ENCODE measurements at regions not wholly inside any gene's neighbourhood (a gene's known extent, or its start where the extent isn't known, plus 50 kb on each side); places are given as distances from the start of the nearest gene placed in this dataset.

DNA sequence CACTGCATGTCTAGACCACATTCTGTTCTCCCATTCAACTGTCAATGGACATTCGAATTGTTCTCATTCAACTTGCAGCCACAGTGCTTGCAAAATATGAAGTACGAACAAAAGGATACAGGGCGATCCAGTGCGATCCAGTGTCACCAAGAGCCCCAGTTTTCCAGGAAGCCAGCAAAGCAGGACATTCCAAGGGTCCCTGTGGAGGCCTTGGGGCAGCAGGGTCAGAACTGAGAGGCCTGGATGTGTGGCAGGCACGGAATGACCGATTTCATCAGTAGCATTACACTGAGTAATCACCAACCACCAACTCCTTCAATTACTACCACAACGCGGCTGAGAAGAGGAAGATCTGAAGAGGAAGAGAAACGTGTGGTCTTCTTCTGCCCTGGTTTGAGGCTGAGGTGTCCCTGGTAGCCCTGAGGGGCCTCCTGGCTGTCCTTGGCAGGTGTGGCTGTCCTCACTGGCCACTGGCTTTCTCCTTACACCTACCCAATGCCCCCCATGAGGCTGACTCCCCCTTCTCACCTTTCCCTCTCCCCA is 172.7 kb upstream of the FHL2 start:
- TF ChIP-seq, protein P1, sequence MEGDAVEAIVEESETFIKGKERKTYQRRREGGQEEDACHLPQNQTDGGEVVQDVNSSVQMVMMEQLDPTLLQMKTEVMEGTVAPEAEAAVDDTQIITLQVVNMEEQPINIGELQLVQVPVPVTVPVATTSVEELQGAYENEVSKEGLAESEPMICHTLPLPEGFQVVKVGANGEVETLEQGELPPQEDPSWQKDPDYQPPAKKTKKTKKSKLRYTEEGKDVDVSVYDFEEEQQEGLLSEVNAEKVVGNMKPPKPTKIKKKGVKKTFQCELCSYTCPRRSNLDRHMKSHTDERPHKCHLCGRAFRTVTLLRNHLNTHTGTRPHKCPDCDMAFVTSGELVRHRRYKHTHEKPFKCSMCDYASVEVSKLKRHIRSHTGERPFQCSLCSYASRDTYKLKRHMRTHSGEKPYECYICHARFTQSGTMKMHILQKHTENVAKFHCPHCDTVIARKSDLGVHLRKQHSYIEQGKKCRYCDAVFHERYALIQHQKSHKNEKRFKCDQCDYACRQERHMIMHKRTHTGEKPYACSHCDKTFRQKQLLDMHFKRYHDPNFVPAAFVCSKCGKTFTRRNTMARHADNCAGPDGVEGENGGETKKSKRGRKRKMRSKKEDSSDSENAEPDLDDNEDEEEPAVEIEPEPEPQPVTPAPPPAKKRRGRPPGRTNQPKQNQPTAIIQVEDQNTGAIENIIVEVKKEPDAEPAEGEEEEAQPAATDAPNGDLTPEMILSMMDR (tag by site-specific recombination; IDR thresholded peaks at IDR 0.05) = no peak
- TF ChIP-seq RBAK (tag by site-specific recombination; IDR thresholded peaks at IDR 0.05) = no peak
- TF ChIP-seq ZNF513 (tag by site-specific recombination; IDR thresholded peaks at IDR 0.05) = no peak
- no peak for TF ChIP-seq MZF1 (tag by site-specific recombination; IDR thresholded peaks at IDR 0.05; ENCODE audit: borderline replicate concordance)
- no peak for TF ChIP-seq ZBTB10 (tag by site-specific recombination; IDR thresholded peaks at IDR 0.05)
- no peak for TF ChIP-seq KLF9 (tag by site-specific recombination; IDR thresholded peaks at IDR 0.05; ENCODE audit: low read depth)
- no peak for TF ChIP-seq ZFP41 (tag by site-specific recombination; IDR thresholded peaks at IDR 0.05; ENCODE audit: borderline replicate concordance)
- no peak for TF ChIP-seq SCRT2 (tag by site-specific recombination; IDR thresholded peaks at IDR 0.05)
- no peak for TF ChIP-seq ZBTB1 (tag by site-specific recombination; IDR thresholded peaks at IDR 0.05)
